Loucy (cell line): ENCODE measurements at regions not wholly inside any gene's neighbourhood (a gene's known extent, or its start where the extent isn't known, plus 50 kb on each side); places are given as distances from the start of the nearest gene placed in this dataset.

Experiments used
- EZH2phosphoT487 ChIP-seq: fragments of 200-600 bp; IDR thresholded peaks from 2 replicates; pipeline ENCODE4 v1.6.1; 2018; ENCODE audit warnings: antibody characterized with exemption, mild to moderate bottlenecking, moderate library complexity, borderline replicate concordance
- TF ChIP-seq, protein P1 (sequence below): fragments of 200-600 bp; sonication (generic); conservative IDR thresholded peaks from 2 replicates; pipeline ENCODE4 v1.5.1; 2014; ENCODE audit warnings: mild to moderate bottlenecking, antibody characterized with exemption, low read length

DNA sequence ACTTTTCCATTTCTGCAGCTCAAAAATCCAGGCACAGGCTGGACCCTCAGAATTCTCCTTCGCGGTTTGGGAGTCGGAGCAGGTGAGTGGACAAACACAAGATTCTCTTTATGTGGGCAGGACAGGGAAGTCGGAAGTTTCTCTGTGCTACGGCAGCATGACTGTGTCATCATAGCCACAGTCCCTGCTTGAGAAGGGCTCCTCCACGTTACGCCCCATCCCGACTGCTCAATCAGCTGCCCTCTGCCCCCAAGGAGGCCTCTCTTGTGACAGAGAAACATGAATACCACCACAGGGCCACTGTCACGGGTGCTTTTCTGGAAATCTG is 89.0 kb upstream of the SHISAL1 start:
- TF ChIP-seq, protein P1, sequence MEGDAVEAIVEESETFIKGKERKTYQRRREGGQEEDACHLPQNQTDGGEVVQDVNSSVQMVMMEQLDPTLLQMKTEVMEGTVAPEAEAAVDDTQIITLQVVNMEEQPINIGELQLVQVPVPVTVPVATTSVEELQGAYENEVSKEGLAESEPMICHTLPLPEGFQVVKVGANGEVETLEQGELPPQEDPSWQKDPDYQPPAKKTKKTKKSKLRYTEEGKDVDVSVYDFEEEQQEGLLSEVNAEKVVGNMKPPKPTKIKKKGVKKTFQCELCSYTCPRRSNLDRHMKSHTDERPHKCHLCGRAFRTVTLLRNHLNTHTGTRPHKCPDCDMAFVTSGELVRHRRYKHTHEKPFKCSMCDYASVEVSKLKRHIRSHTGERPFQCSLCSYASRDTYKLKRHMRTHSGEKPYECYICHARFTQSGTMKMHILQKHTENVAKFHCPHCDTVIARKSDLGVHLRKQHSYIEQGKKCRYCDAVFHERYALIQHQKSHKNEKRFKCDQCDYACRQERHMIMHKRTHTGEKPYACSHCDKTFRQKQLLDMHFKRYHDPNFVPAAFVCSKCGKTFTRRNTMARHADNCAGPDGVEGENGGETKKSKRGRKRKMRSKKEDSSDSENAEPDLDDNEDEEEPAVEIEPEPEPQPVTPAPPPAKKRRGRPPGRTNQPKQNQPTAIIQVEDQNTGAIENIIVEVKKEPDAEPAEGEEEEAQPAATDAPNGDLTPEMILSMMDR = no peak
- no peak for TF ChIP-seq EZH2phosphoT487
